ELF-1 (cell line): ENCODE measurements at regions not wholly inside any gene's neighbourhood (a gene's known extent, or its start where the extent isn't known, plus 50 kb on each side); places are given as distances from the start of the nearest gene placed in this dataset.
A peak's percentile ranks its signal among the peaks of the same experiment; 100 is the strongest.
"Not testable (repeated sequence)": the region's sequence is repeated elsewhere in the genome, so short reads cannot be mapped to it uniquely, and the experiment has no call there.

Source experiments
- DNase-seq: peaks from one replicate; pipeline ENCODE4 v3.0.0-alpha.2; 2016; ENCODE audit warnings: low read depth, low spot score

DNA sequence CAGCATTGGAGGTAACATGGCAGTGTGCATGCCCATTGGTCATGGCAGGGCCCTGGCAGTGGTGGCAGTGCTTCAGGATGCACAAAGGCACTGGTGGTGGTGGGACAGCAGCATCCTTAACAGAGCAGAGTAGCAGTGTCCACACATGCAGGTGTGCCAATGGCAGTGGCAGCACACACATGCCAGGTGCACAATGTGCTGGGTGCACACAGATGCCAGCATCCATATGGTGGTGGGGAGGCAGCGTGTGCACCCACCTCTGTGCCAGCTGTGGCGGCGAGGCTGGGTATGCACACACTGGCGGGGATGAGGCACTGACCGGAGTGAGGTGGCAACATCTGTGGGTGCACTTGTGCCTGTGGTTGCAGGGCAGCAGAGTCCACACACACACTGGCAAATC, 150.6 kb downstream of the SI start:
- DNase-seq = no peak

GRCh38 chr3:164918905-164919304, 159.4 kb downstream of the SI start:
- no peak for DNase-seq

GRCh38 chr3:164912916-164913315, 165.4 kb downstream of the SI start:
- DNase-seq = no peak

DNA sequence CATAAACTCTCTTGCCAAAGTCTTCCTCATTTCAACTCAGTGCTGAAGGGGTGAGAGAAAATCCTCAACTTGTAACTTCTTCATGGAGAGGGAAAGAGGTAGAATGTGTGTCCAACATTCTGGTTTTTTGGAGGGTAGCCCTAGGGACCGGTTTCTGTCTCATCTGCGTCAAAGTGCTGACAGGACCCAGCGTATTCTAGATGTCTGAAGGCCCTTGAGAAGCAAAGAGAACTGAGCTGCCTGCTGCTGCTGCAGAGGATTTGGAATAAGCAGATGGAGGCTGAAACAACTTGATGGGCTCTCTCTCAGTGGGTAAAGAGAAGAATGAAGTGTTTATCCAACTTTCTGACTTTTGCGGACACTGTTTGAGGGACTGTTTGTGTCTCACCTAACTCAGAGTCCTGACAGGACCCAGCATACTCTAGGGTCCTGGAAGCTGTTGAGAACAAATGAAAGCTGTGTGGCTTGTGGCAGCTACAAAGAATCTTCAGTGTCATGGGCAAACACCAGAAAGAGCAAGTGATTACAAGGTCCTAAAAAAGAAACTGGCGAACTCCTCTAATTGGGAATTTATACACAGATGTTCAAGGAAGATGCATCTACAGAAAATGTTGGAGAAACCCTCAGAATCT, 174.4 kb downstream of the SI start:
- no peak for DNase-seq

DNA sequence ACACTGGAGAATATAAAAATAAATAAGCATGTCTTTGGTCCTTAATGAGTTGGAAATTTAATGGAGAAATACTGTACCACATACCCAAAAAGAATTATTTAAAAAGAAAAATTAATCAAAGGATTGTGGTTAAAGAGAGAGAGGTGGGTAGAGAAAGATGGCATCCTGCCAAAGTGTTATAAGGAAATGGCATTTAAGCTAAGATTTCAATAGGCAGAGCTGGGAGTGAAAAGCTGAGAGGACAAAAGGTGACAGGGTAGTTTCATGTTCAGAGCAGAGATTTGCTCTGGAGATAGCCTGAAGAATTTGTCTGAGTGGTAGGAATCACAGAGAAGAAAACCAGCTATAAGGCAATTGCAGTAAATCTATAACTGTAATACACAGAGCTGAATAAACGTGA, 181.0 kb downstream of the SI start:
- DNase-seq = no peak

- peak; percentile 8 for DNase-seq
Observed at GRCh38 chr3:164890061-164890460, 188.2 kb downstream of the SI start.

DNA sequence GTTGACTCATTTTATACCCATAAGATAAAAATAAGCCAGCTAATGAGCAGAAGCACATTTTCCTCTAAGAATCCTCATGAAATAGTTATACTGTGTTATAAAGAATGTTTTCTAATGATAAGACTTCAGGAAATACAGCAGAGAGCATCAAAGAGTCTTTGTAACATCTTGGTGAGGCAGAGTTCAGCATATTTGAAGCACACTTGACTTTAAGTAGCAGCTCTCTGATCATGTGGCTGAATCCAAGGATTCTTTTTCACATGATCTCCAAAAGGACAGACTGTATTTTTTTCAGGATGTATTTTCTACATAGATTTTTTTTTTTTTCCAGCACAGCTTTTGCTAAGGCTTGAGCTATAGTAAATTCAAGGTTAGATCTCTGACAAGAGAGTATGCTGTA, 195.1 kb downstream of the SI start:
- DNase-seq = no peak

- DNase-seq = no peak
Observed at GRCh38 chr3:164879201-164879600, 199.1 kb downstream of the SI start.

DNA sequence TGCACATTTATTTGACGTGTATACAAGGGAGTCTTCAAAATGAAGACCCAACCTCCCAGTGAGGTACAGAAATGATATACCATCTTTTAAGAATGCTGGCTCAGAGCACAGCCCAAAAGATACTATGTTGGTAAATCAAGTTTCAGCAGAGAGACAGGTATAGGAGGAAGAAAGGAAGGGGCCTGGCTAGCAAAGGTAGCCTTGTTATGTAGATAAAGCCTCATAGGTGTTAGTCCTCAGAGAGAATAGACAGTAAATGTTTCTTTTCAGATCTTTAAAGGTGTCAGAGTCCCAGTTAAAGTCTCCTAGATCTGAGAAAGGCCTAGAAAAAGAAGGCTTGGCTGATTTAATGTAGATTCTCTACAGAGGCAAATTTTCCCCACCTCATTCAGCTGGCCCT, 213.8 kb downstream of the SI start:
- DNase-seq = no peak

DNA sequence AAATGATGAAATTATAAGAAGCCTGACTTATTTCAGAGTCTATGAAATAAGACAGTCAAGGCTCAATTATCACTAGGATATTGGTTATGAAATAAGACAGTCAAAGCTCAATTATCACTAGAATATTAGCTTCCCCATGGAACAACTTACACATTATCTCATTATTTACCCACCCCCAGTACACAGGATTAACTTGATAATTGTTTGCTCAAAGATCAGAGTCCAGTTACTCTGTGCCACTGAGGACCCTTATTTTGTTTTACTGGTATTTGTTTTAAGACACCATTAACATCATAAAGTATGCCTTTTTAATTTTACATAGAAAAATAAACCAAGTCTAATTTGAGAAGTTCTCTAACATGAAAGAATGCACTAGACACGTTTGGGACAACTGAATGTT, 225.4 kb downstream of the SI start:
- no peak for DNase-seq

- DNase-seq = no peak
Observed at GRCh38 chr3:164851905-164852304, 226.4 kb downstream of the SI start.

- no peak for DNase-seq
Observed at GRCh38 chr3:164851204-164851603, 227.1 kb downstream of the SI start.

- no peak for DNase-seq
Observed at GRCh38 chr3:164848923-164849322, 229.4 kb downstream of the SI start.

GRCh38 chr3:164845739-164846138, 232.6 kb downstream of the SI start:
- DNase-seq = no peak

DNA sequence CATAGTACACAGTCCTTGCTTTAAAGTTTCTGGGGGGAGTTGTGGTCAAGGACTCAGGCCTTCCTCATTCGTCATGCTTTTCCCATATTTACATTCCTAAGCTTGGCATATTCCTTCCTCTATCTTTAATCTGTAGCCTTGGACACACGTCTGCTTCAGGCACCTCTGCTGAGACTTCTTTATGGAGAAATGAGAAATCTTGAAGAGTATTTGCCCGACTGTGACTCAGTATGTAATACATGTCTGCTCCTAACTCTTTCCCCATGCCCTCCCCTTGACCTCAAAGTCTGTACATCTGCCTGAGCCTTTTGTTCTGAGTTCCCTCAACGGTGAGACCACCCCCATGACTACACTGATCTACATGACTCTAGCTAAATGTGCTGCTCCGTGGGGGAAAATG, 246.1 kb downstream of the SI start:
- DNase-seq = no peak

- no peak for DNase-seq
Observed at GRCh38 chr3:164818318-164818717, 260.0 kb downstream of the SI start.

- no peak for DNase-seq
Observed at GRCh38 chr3:164814106-164814505, 264.2 kb downstream of the SI start.

DNA sequence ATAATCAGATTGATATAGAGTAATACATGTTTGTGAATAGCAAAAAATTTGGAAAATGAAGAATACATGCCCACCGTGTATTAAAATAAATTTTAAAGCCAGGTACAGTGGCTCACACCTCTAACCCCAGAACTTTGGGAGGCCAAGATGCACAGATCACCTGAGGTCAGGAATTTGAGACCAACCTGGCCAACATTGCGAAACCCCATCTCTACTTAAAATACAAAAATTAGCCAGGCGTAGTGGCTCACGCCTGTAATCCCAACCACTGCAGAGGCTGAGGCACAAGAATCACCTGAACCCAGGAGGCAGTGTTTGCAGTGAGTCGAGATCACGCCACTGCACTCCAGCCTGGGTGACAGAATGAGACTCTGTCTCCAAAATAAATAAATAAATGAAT, 266.3 kb downstream of the SI start:
- DNase-seq = no peak

DNA sequence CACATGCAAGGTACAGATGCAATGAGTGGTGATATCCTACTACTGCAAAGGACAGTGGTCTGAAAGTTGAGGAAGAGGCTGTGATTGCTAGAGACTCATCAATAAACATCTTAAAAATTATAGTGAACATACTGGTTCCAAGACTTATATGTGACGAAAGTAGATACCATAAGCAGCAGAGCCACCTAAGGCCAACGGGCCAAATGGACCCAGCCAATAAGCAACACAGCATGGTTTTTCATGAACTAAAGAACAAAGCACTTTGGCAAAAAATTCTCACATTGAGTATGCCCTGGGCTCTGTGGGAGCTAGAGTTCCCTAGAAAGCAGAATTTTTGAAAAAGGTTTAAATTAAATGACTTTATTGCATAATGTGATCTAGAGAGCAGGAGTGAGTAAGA, 272.1 kb downstream of the SI start:
- peak; percentile 5 for DNase-seq

DNA sequence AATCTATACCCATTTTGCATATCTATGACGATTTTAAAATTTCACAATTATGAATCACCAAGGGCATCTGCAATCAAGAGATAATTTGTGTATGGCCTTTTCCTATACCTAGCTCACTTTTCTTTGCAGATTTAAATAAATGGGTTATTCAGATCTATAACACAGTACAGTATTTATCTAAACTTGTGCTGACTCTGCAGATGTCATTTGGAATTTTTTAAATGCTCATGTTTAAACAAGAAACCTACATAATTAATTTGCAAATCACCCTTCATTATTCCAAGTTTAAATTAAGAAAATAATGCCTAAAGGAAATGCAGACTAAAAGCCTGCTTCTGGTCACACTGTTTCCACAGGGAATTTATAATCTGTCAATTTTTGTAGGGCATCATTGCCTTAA, 284.2 kb downstream of the SI start:
- DNase-seq = no peak

DNA sequence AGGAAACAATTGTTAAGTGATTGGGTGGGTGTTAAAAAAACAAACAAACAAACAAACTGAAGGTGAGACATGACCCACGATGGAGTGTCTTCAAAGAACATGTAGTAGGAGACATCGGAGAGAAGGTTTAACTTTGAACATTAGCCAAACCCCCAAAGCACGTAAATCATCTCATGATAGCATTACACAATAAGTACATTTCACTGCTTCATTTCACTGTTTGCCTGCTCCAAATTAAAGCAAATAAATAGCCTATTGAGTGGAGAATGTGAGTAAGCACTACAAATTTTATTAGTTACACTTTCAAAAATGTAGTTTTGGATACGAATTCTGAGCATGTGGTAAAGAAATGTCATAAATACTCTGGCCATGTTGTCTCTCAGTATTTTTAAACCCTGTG, 287.0 kb downstream of the SI start:
- no peak for DNase-seq

DNA sequence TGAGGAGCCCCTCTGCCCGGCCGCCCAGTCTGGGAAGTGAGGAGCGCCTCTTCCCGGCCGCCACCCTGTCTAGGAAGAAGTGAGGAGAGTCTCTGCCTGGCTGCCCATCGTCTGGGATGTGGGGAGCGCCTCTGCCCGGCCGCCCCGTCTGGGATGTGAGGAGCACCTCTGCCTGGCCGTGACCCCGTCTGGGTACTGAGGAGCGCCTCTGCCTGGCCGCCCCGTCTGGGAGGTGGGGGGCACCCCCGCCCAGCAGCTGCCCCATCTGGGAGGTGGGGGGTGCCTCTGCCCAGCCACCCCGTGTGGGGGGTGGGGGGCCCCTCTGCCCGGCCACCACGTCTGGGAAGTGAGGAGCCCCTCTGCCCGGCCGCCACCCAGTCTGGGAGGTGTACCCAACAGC, 293.9 kb downstream of the SI start:
- DNase-seq = not testable (repeated sequence)

- no peak for DNase-seq
Observed at GRCh38 chr3:164781755-164782154, 296.5 kb downstream of the SI start.

DNA sequence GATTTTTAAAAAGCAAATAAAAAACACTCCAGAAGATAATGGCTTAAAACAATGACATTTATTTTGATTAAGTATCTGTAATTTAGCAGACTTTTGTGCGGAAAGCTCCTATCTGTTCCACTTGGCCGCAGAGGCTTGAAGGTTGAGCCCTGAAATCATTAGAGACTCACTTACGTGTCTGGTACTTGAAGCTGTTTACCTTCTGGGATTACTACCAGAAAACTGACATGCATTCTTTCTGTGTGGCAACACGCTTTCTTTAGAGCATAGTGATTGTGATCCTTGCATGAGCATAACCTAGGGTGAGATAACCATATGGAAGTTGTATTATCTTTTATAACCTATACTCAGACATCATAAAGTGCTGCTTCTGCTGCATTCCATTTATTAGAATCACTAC, 298.5 kb downstream of the SI start:
- DNase-seq = no peak
